ENCODE measurements at regions not wholly inside any gene's neighbourhood (a gene's known extent, or its start where the extent isn't known, plus 50 kb on each side); places are given as distances from the start of the nearest gene placed in this dataset.

GRCh38 chr5:165728425-165728824, 2223.0 kb downstream of the MAT2B start:
- no peak for TF ChIP-seq CTCF (IDR thresholded peaks at IDR 0.05; ENCODE audit: extremely low read depth, insufficient read depth, missing control alignments)
- DNase-seq (ENCODE audit: low spot score): no peak

DNA sequence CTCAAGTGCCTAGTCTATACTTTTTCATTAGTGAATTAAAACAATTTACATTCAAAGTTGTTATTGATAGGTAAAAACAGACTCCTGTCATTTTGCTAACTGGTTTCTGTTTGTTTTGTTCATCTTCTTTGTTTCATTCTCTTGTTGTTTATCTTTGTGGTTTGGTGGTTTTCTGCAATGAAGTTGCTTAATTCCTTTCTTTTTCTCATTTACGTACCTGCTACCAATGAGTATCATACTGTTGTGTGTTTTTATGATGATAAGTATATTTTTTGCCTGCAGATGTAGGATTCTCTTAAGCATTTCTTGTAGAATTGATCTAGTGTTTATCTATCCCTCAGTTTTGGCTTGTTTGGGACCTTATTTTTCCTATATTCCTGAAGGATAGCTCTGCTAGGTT, 2230.0 kb downstream of the MAT2B start:
- TF ChIP-seq CTCF (IDR thresholded peaks at IDR 0.05; ENCODE audit: extremely low read depth, insufficient read depth, missing control alignments): no peak
- DNase-seq (ENCODE audit: low spot score): no peak
- in situ Hi-C loops (cut with MboI; ENCODE audit: low pct_unique_long_range_greater_than_20kb, low sequenced_read_pairs, unreplicated experiment): no loop called here

More at GRCh38 chr5:165728425-165728824, 2223.0 kb downstream of the MAT2B start:
- in situ Hi-C loops (cut with MboI; ENCODE audit: low pct_unique_long_range_greater_than_20kb, low sequenced_read_pairs, unreplicated experiment): no loop called here

- DNase-seq (ENCODE audit: low spot score): no peak
- in situ Hi-C loops (cut with MboI; ENCODE audit: low pct_unique_long_range_greater_than_20kb, low sequenced_read_pairs, unreplicated experiment): no loop called here
- TF ChIP-seq CTCF (IDR thresholded peaks at IDR 0.05; ENCODE audit: extremely low read depth, insufficient read depth, missing control alignments): no peak
Observed at GRCh38 chr5:165739079-165739741, 2233.8 kb downstream of the MAT2B start.

DNA sequence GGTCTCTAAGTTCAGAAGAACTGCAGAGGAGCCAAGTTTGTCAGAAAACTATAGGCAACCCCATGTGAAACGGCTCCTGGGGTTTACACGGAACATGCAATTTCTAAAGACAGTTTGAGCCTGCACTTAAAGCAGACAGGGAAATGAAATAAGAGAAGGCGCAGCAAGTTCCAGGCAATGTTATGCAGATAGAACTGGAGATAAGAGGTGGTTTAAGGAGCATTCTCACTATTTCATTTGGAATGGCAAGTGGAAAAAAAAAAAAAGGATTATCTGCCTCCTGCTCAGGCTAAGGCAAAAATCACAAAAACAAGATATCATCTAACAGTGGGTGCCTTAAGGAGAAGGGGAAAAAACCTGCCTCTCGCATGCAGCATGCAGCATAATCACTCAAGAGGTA, 2252.4 kb downstream of the MAT2B start:
- in situ Hi-C loops (cut with MboI; ENCODE audit: low pct_unique_long_range_greater_than_20kb, low sequenced_read_pairs, unreplicated experiment): no loop called here
- TF ChIP-seq CTCF (IDR thresholded peaks at IDR 0.05; ENCODE audit: extremely low read depth, insufficient read depth, missing control alignments): no peak
- DNase-seq (ENCODE audit: low spot score): no peak

GRCh38 chr5:165775111-165775510, 2269.7 kb downstream of the MAT2B start:
- in situ Hi-C loops (cut with MboI; ENCODE audit: low pct_unique_long_range_greater_than_20kb, low sequenced_read_pairs, unreplicated experiment): no loop called here
- DNase-seq (ENCODE audit: low spot score): no peak
- TF ChIP-seq CTCF (IDR thresholded peaks at IDR 0.05; ENCODE audit: extremely low read depth, insufficient read depth, missing control alignments): no peak

DNA sequence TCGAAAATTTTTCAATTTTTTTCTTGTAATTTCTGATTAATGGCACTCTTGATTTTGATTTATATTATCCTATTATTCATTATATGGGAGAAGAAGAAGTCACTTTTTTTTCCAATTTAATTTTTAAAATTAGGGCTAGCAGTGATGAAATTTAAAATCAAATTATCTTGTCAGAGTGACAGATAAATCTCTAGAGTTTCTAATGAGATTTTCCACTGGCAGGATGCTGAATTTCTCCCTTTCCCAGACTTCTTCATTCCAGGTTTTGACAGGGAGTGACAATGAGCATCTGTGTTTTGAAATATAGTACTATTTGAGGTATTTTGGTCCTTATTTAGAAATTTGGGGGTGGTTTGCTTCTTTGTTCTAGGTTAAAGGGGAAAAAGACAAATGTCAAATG, 2274.1 kb downstream of the MAT2B start:
- in situ Hi-C loops (cut with MboI; ENCODE audit: low pct_unique_long_range_greater_than_20kb, low sequenced_read_pairs, unreplicated experiment): no loop called here
- no peak for DNase-seq (ENCODE audit: low spot score)
- TF ChIP-seq CTCF (IDR thresholded peaks at IDR 0.05; ENCODE audit: extremely low read depth, insufficient read depth, missing control alignments): no peak
